ENCODE measurements at regions not wholly inside any gene's neighbourhood (a gene's known extent, or its start where the extent isn't known, plus 50 kb on each side); places are given as distances from the start of the nearest gene placed in this dataset.

DNA sequence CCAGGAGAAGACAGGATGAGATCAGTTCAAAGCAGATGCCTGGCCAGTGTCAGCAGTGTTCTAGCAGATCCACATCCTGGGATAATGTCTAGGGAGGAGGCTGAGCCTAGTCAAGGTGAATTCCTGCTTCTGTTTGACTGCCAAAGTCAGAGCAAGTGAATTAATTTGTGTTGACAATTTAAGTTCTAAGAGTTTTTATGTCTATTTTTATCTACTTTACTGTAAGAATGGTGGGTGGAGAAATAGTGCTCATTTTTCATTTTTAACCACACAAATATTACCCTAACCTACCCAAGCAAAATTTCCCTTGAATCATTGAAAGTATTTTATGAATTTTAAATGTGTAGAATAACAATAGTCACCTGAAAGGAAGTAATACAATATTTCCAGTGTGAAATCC, 207.6 kb upstream of the SLC10A2 start:
- no peak for TF ChIP-seq GATA2 (IDR thresholded peaks at IDR 0.05; ENCODE audit: low read depth, low read length)
- TF ChIP-seq GATA3 (IDR thresholded peaks at IDR 0.05; ENCODE audit: low read depth, low read length) = no peak

DNA sequence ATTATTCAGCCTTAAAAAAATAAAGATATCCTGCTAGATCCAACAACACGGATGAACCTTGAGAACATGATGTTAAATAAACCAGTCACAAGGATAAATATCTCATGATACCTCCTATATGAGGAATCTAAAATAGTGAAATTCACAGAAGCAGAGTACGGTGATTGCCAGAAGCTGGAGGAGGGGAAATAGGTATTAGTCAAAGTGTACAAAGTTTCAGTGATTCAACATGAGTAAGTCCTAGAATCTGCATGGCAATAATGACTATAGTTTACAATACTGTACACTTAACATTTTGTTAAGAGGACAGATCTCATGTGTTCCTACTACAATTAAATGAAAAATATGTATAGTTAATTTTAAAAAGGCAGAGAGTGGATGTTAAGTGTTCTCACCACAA, 206.6 kb upstream of the SLC10A2 start:
- TF ChIP-seq GATA2 (IDR thresholded peaks at IDR 0.05; ENCODE audit: low read depth, low read length) (no peak), GATA3 (IDR thresholded peaks at IDR 0.05; ENCODE audit: low read depth, low read length) (no peak)

DNA sequence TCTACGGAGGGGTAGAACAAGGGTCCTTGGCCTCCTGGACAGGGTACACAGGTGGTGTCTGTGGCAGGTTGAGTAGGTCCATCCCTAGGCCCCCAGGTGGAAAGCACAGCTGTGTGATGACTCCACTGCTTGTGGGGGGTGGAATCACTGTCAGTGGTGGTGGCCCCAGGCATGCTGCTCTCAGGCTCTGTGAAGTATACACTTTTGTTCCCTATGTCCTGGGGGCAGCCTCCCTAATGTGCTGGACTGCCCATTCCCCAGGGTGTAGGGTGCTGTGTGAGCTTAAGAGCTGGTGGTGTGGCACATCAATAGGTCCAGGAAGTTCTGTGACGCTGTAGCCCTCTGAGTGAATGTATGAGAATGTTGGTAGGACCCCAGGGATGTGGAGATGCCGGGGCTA, 197.2 kb upstream of the SLC10A2 start:
- TF ChIP-seq GATA3 (IDR thresholded peaks at IDR 0.05; ENCODE audit: low read depth, low read length) (no peak), GATA2 (IDR thresholded peaks at IDR 0.05; ENCODE audit: low read depth, low read length) (no peak)

DNA sequence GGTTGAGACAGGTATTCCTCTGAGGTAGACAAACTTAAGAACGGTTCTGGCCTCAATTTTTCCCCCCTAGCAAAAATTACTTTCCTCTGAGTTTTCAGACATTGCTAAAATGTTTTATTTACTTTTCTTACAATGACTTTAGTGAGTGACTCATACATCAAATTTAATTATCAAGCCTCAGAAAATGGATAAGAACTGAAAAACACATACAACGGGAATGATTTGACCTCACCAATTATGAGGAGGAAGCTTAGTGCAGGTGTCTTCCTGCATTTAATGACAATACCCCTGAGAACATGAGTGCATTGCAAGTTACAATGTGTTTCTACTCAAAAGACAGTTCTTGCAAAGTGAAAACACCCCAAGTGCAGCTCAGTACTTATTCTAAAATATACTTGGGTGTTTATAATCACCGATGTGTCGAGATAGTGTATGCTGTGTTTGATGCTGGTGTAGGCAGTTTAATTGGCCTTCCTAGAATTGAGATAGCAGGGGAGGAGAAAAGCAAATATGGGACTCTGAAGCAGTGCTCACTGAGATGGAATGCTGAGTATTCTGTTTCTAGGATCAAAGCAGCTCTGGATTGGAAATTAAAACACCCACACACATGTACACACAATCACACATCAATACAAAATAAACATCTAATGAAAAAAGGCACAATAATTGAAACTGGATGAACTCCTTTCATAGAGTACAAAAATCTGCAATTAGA, 189.5 kb upstream of the SLC10A2 start:
- TF ChIP-seq GATA3 (IDR thresholded peaks at IDR 0.05; ENCODE audit: low read depth, low read length) (no peak), GATA2 (IDR thresholded peaks at IDR 0.05; ENCODE audit: low read depth, low read length) (no peak)

DNA sequence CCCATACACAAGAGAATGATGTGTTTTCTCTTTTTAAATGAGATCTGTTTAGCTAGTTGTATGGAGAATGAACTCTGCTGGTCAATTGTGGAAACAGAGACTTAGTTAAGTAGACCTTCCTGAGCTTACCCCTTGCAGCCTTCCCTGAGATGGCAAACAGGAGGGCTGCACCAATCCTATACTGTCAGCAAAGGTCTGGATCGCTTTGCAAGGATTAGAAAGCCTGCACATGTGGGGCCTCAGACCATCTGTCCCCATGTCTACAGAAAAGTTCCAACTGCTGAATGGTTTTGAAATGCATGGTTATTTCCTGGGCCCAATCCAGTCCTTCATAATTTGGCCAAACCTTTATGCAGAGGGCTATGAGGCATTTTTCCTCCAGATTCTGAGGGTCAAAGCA, 183.9 kb upstream of the SLC10A2 start:
- TF ChIP-seq GATA2 (IDR thresholded peaks at IDR 0.05; ENCODE audit: low read depth, low read length) = no peak
- TF ChIP-seq GATA3 (IDR thresholded peaks at IDR 0.05; ENCODE audit: low read depth, low read length) = no peak

DNA sequence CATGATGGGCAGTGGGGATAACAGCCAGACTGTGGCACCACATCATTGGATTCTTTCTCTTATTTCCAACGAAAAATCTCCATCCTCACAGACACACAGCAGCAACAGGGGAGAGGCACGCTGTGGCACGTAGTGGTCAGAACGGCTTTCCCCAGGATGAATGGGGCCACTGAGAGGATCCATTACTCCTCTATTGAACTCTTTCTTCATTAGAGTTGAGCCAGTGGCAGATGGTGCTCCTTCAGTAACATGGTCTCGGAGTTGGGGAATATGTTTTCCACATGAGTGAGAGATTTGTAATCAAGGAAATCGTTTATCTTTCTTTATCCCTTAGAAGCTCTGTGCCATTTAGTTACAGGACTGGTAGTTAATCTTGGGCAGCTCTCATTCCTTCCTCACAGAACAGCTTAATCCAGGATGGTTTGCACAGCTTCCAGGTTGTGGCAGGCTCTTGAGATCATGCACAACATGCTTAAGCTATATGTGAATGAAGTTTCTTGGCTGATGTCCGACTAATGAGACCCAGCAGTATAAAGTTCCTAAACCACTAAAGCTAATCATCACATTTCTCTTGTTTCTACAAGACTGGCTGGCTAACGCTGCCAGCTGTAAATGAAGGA, 180.5 kb upstream of the SLC10A2 start:
- TF ChIP-seq GATA3 (IDR thresholded peaks at IDR 0.05; ENCODE audit: low read depth, low read length) (no peak), GATA2 (IDR thresholded peaks at IDR 0.05; ENCODE audit: low read depth, low read length) (no peak)

DNA sequence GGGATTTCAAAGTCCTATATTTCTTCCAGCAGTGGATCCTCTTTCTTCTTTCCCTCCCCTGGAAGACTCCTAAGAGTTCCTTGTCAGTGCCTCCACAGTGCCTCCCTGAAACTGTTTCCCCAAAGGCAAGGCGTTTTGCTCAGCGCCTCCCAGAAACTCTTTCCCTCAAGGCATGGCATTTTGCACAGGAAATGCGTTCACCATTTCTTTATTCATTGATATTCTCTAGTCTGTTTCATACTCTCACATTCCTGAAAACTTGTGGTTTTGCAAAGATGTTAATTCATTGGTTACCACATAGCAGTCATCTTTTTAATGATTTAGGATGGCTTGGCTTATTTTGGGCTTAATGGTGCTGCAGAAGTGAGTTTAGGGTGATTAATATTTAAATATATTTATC, 177.3 kb upstream of the SLC10A2 start:
- no peak for TF ChIP-seq GATA3 (IDR thresholded peaks at IDR 0.05; ENCODE audit: low read depth, low read length)
- TF ChIP-seq GATA2 (IDR thresholded peaks at IDR 0.05; ENCODE audit: low read depth, low read length) = no peak

DNA sequence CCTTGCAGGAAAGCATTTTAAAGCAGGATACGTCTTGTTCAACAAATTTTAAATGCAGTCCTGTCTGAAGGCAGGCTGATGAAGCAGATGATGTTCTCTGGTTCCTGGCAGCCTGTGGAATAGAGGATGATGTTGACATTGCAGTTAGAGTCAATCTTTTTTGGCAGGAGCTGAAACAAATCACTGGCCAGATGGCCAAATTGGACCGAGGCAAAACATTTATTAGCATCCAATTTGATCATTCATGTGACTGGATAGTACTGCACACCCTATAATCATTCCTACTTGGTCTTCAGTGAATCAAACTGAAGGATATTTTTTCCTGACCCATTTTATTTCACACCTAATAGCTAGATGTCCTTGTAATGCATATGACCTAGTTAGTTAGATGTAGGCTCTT, 172.2 kb upstream of the SLC10A2 start:
- TF ChIP-seq GATA2 (IDR thresholded peaks at IDR 0.05; ENCODE audit: low read depth, low read length) (no peak), GATA3 (IDR thresholded peaks at IDR 0.05; ENCODE audit: low read depth, low read length) (no peak)

DNA sequence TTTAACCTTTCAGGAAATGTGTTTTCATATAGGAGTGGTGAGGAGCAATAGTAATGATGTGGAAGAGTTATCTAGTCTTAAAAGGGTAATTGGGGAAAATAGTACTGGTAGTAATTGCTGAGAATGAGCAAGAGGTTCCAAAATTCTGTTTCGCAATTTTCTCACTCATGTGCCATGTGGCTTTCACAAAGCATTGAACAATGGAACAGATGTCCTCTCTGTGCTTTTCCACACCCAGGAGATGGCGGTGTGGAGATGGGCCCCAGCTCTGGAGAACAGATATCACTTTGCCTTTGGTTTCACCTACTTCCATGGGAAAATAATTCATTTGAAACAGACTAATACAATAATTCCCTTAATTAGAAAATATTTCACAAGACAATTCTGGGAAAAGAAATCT, 170.0 kb upstream of the SLC10A2 start:
- TF ChIP-seq GATA3 (IDR thresholded peaks at IDR 0.05; ENCODE audit: low read depth, low read length) = no peak
- TF ChIP-seq GATA2 (IDR thresholded peaks at IDR 0.05; ENCODE audit: low read depth, low read length) = no peak

DNA sequence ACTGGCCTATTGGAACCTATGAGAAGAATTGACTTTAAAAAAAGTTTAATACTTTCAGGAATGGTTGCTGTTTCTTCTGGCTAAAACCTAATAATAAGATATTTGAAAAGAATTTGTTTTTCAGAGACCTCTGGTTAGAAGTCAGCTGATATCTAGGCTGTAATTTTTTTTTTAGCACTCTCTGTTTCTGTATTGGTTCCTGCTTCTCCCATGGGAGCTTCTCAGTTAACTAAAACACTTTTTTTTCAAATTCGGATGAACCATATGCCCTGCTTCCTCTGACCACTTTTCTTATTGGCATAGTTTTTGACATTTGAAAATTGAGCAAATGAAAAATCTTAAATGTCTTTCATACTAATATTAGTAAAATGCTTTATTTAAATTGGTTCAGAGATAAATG, 163.5 kb upstream of the SLC10A2 start:
- no peak for TF ChIP-seq GATA3 (IDR thresholded peaks at IDR 0.05; ENCODE audit: low read depth, low read length)
- no peak for TF ChIP-seq GATA2 (IDR thresholded peaks at IDR 0.05; ENCODE audit: low read depth, low read length)

DNA sequence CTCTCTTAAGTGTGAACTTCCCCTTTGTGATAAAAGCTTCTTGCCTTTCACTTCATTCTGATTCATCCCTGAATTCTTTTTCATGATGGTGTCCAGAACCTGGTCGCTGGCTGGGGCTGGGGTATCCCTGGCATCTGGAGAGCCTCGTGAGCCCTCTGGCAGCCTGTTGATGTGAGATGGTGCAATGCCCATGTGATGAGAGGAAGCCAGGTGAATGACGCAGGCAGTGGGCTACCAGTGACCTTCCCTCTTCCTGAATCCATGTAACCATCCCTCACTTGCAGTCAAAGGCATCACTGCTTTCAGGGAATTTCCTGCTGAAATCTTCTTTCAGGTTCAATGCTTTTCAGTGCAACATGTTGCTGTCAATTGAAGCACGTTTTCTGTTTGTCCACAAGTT, 158.6 kb upstream of the SLC10A2 start:
- TF ChIP-seq GATA2 (IDR thresholded peaks at IDR 0.05; ENCODE audit: low read depth, low read length) (no peak), GATA3 (IDR thresholded peaks at IDR 0.05; ENCODE audit: low read depth, low read length) (no peak)

DNA sequence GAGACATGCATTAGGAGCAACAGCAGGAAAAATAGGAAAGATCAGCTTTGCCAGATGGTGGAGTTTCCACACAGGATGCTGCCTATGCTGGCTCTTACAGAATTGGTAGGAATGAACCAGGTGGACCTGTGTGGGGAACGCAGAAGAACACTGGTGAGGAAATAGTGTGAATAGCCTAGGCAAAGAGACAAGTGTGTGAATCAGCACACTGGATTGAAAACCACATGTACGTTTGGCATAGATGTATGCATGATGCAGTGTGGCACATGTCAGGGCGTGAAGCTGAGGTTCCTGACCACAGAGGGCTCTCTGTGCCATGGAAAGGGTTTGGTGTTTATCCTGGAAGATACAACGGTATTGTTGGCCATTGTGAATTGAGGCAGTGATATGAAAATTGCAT, 156.5 kb upstream of the SLC10A2 start:
- TF ChIP-seq GATA3 (IDR thresholded peaks at IDR 0.05; ENCODE audit: low read depth, low read length) (no peak), GATA2 (IDR thresholded peaks at IDR 0.05; ENCODE audit: low read depth, low read length) (no peak)

DNA sequence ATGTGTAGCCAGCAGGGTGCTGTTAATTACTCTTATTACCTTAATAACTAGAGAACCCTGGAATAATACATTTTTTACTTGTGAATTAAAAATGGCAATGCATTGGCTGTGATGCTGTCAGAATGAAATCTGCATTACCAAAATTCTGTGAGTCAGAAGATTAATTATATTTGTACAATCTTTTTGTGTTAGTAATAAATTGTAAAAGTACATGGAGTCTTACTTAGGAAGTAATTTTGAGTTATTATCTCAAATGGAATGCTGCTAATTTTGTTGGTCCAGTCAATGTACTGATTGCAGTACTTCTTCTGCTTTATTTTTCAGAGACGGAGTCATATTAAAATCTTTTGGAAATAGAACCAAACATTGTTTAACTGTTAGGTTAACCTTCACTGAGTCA, 152.0 kb upstream of the SLC10A2 start:
- TF ChIP-seq GATA3 (IDR thresholded peaks at IDR 0.05; ENCODE audit: low read depth, low read length) (no peak), GATA2 (IDR thresholded peaks at IDR 0.05; ENCODE audit: low read depth, low read length) (no peak)

DNA sequence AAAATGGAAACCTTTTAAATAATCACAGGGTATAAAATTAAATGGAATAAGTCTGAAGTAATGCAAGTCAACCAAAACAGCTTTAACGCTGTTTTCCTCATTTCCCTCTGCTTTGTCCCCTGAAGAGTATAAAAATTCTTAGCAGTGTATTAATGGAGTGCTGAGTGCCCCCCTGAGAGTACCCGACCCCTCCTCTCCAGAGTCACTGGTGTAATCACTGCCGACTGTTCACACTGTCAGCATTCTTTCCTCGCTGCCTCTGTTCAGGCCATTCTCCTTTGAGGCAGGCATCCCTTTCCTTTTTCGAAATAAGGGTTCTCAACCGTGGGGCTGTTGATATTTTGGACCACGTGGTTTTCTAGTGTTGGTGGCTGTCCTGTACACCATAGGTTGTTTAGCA, 146.9 kb upstream of the SLC10A2 start:
- no peak for TF ChIP-seq GATA3 (IDR thresholded peaks at IDR 0.05; ENCODE audit: low read depth, low read length)
- no peak for TF ChIP-seq GATA2 (IDR thresholded peaks at IDR 0.05; ENCODE audit: low read depth, low read length)

DNA sequence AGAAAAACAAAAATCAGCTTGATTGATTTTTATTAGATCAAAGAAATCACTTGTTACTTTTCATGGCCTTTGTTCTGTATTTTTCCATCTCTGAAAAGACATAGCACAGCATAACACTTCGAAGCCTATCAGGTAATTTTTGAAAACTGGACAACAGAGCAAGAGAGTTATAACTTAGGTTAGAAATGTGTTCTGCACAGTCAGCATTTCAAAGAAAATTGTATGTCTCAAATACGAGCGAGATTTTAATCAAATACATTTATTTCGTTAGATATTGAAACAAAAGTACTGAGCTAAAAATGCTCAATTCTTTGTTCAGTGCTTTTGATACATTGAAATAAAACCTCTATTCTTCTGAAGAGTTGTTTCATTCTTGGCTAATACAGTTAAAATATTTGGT, 144.1 kb upstream of the SLC10A2 start:
- TF ChIP-seq GATA3 (IDR thresholded peaks at IDR 0.05; ENCODE audit: low read depth, low read length) (no peak), GATA2 (IDR thresholded peaks at IDR 0.05; ENCODE audit: low read depth, low read length) (no peak)

Data from SH-SY5Y (cell line).